NCI-H146 (cell line): ENCODE measurements at regions not wholly inside any gene's neighbourhood (a gene's known extent, or its start where the extent isn't known, plus 50 kb on each side); places are given as distances from the start of the nearest gene placed in this dataset.

Experiments used
- DNase-seq: peaks from one replicate; lab custom pipeline; 2025; lab: John Stamatoyannopoulos, UW

GRCh38 chr6:125658136-125658535 lies 91.3 kb upstream of the HEY2 start:
- DNase-seq, result no peak

- DNase-seq, result no peak
Observed at GRCh38 chr6:125658759-125659431, 90.5 kb upstream of the HEY2 start.

GRCh38 chr6:125659887-125660286 lies 89.5 kb upstream of the HEY2 start:
- no peak for DNase-seq

GRCh38 chr6:125662296-125662695 lies 87.1 kb upstream of the HEY2 start:
- DNase-seq, result peak; percentile 35

- no peak for DNase-seq
Observed at GRCh38 chr6:125665295-125665814, 84.1 kb upstream of the HEY2 start.

- no peak for DNase-seq
Observed at GRCh38 chr6:125667326-125667725, 82.1 kb upstream of the HEY2 start.

- DNase-seq, result no peak
Observed at GRCh38 chr6:125668071-125668470, 81.4 kb upstream of the HEY2 start.

- DNase-seq, result no peak
Observed at GRCh38 chr6:125670568-125670967, 78.9 kb upstream of the HEY2 start.

GRCh38 chr6:125671323-125671722 lies 78.1 kb upstream of the HEY2 start:
- no peak for DNase-seq

- no peak for DNase-seq
Observed at GRCh38 chr6:125674230-125674629, 75.2 kb upstream of the HEY2 start.

GRCh38 chr6:125678601-125679000 lies 70.8 kb upstream of the HEY2 start:
- no peak for DNase-seq

- DNase-seq, result no peak
Observed at GRCh38 chr6:125679128-125679527, 70.3 kb upstream of the HEY2 start.

- DNase-seq, result no peak
Observed at GRCh38 chr6:125679651-125680050, 69.8 kb upstream of the HEY2 start.

GRCh38 chr6:125682939-125683338 lies 66.5 kb upstream of the HEY2 start:
- no peak for DNase-seq

- no peak for DNase-seq
Observed at GRCh38 chr6:125688138-125688537, 61.3 kb upstream of the HEY2 start.

- DNase-seq, result no peak
Observed at GRCh38 chr6:125693480-125693879, 56.0 kb upstream of the HEY2 start.

- DNase-seq, result no peak
Observed at GRCh38 chr6:125699591-125699990, 49.8 kb upstream of the HEY2 start.
